GM12891 (cell line): ENCODE measurements at regions not wholly inside any gene's neighbourhood (a gene's known extent, or its start where the extent isn't known, plus 50 kb on each side); places are given as distances from the start of the nearest gene placed in this dataset.
A peak's percentile ranks its signal among the peaks of the same experiment; 100 is the strongest.

Experiments
- DNase-seq: peaks from one replicate; pipeline ENCODE4 v3.0.0; 2011; ENCODE audit warnings: low spot score; ENCODE audit not compliant: insufficient read length
- FAIRE-seq: peaks from 2 replicates; lab custom pipeline; 2011; peaks lifted over from hg19 to GRCh38; lab: Jason Lieb, UNC
- PAX5 ChIP-seq: IDR thresholded peaks from 2 replicates; pipeline ENCODE4 v1.6.1; 2011; ENCODE audit warnings: low read length, moderate library complexity, mild to moderate bottlenecking; ENCODE audit not compliant: insufficient read depth, severe bottlenecking
- POLR2A ChIP-seq: IDR thresholded peaks from 2 replicates; pipeline ENCODE4 v1.6.1; 2011; ENCODE audit warnings: low read depth, low read length, control low read depth
- POLR2AphosphoS5 ChIP-seq: IDR thresholded peaks from 2 replicates; pipeline ENCODE4 v1.6.1; 2011; ENCODE audit warnings: low read depth, low read length, control low read depth
- POU2F2 ChIP-seq: IDR thresholded peaks from 2 replicates; pipeline ENCODE4 v1.6.1; 2011; ENCODE audit warnings: low read depth, mild to moderate bottlenecking, control low read depth, low read length, moderate library complexity
- SPI1 ChIP-seq: IDR thresholded peaks from 2 replicates; pipeline ENCODE4 v1.6.1; 2011; ENCODE audit warnings: low read depth, low read length, control low read depth
- TAF1 ChIP-seq: IDR thresholded peaks from 2 replicates; pipeline ENCODE4 v1.6.1; 2011; ENCODE audit warnings: low read depth, low read length, control low read depth

DNA sequence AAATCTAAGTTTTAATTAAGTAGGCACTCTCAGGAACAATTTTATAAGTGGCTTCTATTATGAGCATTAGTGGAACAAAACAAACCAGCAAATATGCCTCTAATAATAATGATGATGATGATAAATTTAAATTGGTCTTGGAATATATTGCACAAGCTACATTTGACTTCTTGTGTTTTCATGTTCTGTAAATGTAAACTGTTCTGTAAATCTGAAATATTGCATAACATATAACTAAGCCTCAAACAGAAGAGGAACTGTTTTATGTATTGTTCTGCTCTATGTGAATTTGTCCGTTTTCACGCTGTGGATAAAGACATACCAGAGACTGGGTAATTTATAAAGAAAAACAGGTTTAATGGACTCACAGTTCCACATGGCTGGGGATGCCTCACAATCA lies 625.2 kb upstream of the CELF2 start:
- TF ChIP-seq POU2F2 (no peak), TAF1 (no peak), POLR2A (no peak), SPI1 (no peak), POLR2AphosphoS5 (no peak), PAX5 (no peak)
- DNase-seq (no peak), FAIRE-seq (no peak)

DNA sequence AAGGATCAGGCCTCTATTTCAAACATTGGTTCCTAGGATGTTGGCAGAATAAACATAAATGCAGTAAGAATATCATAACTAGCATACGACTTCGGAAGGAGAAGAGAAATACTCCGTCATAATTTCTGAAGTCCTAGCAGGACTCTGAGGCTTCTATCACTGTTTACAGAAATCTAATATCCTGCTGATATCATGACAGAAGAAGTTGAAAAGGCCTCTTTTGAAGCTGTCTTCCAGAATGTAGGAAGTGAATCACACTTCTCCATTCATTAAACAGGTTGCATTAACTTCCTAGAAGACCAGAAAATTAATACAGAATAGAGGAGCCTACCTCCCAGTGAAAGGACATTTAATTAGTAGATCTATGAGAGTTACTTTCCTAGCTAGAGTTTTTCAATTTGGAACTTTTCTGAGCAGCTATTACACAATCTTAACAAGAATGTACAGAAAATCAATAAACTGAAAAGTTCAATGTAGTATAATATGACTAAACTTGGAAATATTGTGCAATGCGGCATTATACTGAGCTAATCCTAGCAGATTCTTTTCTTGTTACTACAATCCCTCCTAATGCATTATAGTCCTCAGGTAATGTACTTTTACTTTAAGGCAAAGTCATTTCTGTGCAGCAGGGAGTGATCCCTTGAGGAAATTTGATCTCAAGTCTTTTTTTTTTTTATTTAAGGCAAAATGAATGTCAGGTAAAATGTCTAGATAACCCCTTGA lies 622.6 kb upstream of the CELF2 start:
- FAIRE-seq, result no peak
- no peak for DNase-seq

DNA sequence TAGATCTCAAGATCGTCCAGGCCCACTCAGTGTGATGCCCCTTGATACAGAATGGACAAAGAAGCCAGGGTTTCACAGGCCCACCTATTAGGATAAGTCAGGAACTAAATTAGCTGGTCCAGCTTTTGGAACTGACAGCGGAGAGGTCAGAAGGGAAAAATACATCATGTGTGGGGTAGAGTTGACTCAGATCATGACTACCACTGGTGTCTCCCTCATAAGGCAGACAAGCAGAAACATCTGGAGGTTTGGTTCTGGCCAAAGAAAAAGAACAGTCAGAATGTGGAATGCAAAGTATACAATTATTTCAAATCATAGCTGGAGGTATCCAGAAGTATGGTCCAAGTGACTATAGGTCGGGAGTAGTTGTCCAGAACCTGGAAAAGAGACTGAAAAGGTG lies 621.1 kb upstream of the CELF2 start:
- TF ChIP-seq POLR2AphosphoS5 (no peak), TAF1 (no peak), POLR2A (no peak), SPI1 (no peak), PAX5 (no peak), POU2F2 (no peak)
- no peak for DNase-seq
- FAIRE-seq, result no peak

More for the DNA sequence above, 622.6 kb upstream of the CELF2 start:
- TF ChIP-seq SPI1 (no peak), POLR2AphosphoS5 (no peak), PAX5 (no peak), POU2F2 (no peak), POLR2A (no peak), TAF1 (no peak)

DNA sequence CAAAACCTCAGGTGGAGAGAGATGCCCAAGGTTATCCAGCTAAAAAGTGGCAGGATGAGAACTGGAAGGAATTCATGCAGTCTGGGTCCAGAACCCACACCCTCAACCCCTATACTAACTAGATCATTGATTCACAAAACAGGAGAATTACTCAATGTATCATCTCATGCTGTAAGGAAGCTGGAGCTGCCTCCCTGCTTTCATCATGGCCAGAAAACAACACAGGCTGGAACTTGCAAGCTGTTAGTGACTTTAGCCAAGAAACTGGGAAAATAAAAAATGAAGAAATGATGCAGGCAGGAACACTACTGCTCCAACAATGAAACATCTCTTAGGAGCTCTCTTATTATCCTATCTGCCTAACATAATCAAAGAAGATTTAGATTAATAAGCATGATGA lies 619.8 kb upstream of the CELF2 start:
- no peak for FAIRE-seq
- no peak for DNase-seq
- no peak for TF ChIP-seq PAX5
- TF ChIP-seq TAF1, result no peak
- no peak for TF ChIP-seq SPI1
- no peak for TF ChIP-seq POLR2AphosphoS5
- TF ChIP-seq POU2F2, result no peak

DNA sequence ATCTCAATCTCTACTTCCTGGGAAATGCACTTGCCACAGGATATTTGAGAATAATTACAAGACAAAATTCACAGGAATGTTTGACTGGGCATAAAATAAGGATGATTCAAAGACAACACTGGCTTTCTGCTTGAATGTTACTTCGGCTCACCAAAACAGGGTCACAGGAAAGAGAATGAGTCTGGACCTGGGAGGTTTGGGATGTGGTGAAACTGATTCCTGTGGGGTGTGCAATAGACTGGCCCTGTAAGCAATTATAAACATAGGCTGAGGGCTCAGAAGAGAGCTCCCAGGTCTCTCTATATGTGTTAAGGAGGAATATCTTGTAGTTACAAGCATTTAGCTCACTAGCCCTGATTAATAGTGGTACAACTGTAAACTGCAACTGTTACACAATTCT lies 613.9 kb upstream of the CELF2 start:
- DNase-seq (no peak), FAIRE-seq (no peak)
- TF ChIP-seq POLR2AphosphoS5 (no peak), TAF1 (no peak), POLR2A (no peak), PAX5 (no peak)

DNA sequence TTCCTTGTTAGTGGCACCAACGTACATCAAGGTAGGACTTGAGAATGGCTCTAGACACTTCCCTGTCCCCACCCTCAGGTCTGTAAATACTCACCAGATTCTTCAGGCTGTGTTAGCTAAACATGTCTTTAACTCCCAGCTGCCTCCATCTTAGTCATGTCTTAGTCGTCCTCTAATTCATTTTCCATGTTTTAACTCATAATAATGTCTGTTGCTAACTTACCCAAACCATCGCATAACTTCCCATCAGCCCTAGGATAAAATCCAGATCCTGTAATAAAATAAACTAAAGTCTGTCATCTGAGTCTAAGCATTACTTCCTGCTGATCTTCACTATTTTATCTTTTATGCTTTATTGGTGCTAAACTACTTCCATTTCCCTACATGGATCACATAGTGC lies 600.0 kb upstream of the CELF2 start:
- FAIRE-seq, result no peak

DNA sequence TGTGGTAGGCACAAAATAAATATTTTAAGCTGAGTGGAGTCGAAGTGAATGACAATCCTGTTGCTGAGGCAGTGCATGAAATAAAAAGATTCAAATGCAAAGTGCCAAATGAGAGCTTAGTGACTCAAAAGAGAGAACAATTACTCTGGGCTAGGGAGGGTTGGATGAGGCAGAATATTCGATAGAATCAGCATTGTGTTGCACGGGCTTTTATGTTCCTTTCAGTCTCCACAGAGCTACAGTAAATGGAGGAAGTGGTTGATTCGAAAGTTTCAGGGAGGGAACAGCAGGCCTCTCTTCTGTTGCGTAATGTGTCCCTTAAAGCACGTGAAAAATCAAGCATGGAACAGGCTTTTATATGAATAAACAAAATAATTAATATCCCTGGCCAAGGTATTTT lies 599.3 kb upstream of the CELF2 start:
- DNase-seq (peak; percentile 20), FAIRE-seq (peak; percentile 83)

More for the DNA sequence above, 600.0 kb upstream of the CELF2 start:
- DNase-seq, result no peak
- TF ChIP-seq TAF1 (no peak), SPI1 (no peak), PAX5 (no peak), POLR2A (no peak), POLR2AphosphoS5 (no peak), POU2F2 (no peak)

DNA sequence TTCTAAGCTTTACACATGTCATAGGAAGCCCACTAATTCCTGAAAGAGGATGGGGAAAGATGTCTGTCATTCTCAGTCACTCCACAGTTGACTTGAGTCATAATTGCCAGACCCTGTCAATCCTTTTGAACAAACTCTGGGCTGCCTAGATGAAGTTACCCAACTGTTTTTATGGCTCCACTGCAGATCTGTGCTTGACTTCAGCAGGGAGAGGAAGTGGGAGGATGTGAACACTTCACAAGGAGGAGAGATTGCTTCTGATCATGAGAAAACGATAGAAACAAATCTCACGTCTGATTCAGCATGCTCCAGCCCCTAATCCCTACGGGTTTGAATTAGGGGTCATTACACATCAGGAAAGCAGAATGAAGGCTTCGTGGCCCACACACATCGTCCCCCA lies 596.6 kb upstream of the CELF2 start:
- no peak for FAIRE-seq
- TF ChIP-seq SPI1 (peak; percentile 59), PAX5 (no peak), TAF1 (no peak)
- DNase-seq, result no peak

More for the DNA sequence above, 599.3 kb upstream of the CELF2 start:
- no peak for TF ChIP-seq POLR2A
- TF ChIP-seq SPI1, result peak; percentile 90

DNA sequence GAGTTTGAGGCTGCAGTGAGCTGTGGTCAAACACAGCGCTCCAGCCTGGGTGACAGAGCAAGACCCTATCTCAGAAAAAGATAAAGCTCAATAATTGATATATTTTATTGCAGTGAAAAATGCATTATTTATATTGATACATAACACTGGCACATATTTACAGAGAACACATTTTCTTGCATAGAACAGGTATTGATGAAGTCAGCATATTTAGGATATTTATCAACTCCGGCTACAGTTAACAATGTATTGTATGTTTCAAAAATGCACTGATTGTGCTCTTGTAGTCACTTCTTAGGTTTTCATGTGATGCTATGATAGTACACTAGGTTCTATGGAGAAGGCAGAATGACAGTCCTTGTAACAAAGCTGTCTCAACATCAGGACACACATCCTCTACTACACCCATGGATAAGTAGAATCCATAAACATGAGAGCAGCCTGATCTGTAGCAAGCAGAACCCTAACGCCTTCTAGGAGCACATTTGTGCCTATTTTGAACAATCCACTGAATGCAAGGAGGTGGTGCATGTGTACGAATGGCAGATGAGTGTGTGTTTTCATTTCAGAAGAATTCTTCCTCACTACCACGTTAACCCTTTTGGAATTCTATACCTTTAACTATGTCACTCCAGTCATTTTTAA lies 586.1 kb upstream of the CELF2 start:
- DNase-seq (no peak), FAIRE-seq (no peak)
- TF ChIP-seq POLR2AphosphoS5 (no peak), POLR2A (no peak), TAF1 (no peak), SPI1 (no peak), POU2F2 (no peak), PAX5 (no peak)

DNA sequence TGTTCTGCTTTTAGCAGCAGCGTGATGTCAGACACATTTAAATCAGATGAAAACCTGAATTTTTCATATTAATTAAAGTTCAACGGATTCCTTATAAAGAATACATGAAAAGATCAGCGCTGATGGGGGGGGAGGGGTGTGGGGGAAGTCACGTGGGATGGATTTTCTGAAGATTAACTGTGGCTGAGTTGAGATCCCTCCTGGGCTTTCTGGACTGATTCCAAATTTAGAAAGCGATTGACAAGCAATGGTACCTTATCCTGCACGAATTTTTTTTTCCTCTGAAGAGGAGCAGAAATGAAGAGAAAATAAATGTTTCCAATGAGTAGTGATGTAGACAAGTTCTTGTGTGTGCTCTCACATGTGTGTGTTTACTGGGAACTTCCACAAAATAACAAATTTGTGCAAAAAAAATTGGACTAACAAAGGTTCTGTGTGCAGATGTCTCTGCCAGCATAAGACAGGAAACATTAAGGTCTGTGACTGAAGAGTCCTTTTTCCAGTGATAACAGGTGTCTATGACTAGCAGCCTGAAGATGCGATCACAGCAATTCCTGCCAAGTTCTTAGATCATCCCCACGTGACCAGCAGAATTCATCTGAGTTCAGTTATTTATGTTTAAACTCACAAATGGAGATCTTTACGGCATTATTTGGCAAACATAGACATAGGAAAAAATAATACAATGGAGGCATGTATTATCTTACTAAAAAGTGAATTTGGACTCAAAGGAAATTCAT lies 585.2 kb upstream of the CELF2 start:
- TF ChIP-seq POLR2A, result no peak
- TF ChIP-seq SPI1, result no peak
- TF ChIP-seq POLR2AphosphoS5, result no peak
- TF ChIP-seq PAX5, result no peak
- TF ChIP-seq POU2F2, result no peak
- TF ChIP-seq TAF1, result no peak
- DNase-seq (no peak), FAIRE-seq (no peak)
